PC-9 (cell line): ENCODE measurements at regions not wholly inside any gene's neighbourhood (a gene's known extent, or its start where the extent isn't known, plus 50 kb on each side); places are given as distances from the start of the nearest gene placed in this dataset.

ENCODE experiments used
- CTCF ChIP-seq: fragments of 200-600 bp; sonication (generic); conservative IDR thresholded peaks from 2 replicates; pipeline ENCODE4 v1.6.1; 2017; ENCODE audit warnings: mixed run types, antibody characterized with exemption, mild to moderate bottlenecking, moderate library complexity
- EZH2 ChIP-seq: fragments of 200-600 bp; sonication (generic); IDR thresholded peaks from 2 replicates; pipeline ENCODE4 v1.8.0; 2017; ENCODE audit warnings: antibody characterized with exemption, low read depth

GRCh38 chr4:184937030-184937710, 81.1 kb upstream of the HELT start:
- TF ChIP-seq CTCF (no peak), EZH2 (no peak)
